Sigmoid colon (tissue), 4 donors: ENCODE measurements at regions not wholly inside any gene's neighbourhood (a gene's known extent, or its start where the extent isn't known, plus 50 kb on each side); places are given as distances from the start of the nearest gene placed in this dataset.

Experiments used
- CTCF ChIP-seq, 4 experiments: fragments of 450-650 bp in 3 of 4; fragments of 200-600 bp in 1 of 4; IDR thresholded peaks; one replicate each; pipeline ENCODE4 v1.5.1; 2016 to 2019; ENCODE audit warnings: antibody characterized with exemption in 4 of 4, mild to moderate bottlenecking in 3 of 4, moderate library complexity in 2 of 4
- POLR2AphosphoS5 ChIP-seq, 4 donors: sonication (generic); formaldehyde crosslinking; IDR thresholded peaks; one replicate each; pipeline ENCODE4 v1.6.1; 2017; ENCODE audit warnings: antibody characterized with exemption in 4 of 4

GRCh38 chr1:219120624-219121544, 52.8 kb upstream of the LYPLAL1 start:
- TF ChIP-seq CTCF (IDR thresholded peaks at IDR 0.05) = no peak
- peak; percentile 6 to 59 (median 46) for TF ChIP-seq POLR2AphosphoS5 (IDR thresholded peaks at IDR 0.05)
